ENCODE measurements at regions not wholly inside any gene's neighbourhood (a gene's known extent, or its start where the extent isn't known, plus 50 kb on each side); places are given as distances from the start of the nearest gene placed in this dataset.

GRCh38 chr2:193505620-193506019, 1310.9 kb upstream of the TMEFF2 start (continued):
- TF ChIP-seq MAX (IDR thresholded peaks at IDR 0.05): no peak

- no peak overlapping the region for H3K9ac ChIP-seq (ENCODE audit: low read length)
- CTCF ChIA-PET: no interaction called here
- TF ChIP-seq EGR1 (IDR thresholded peaks at IDR 0.05; ENCODE audit: low read depth) (no peak), RAD21 (IDR thresholded peaks at IDR 0.05; ENCODE audit: low read depth) (no peak), SP1 (IDR thresholded peaks at IDR 0.05; ENCODE audit: low read depth) (no peak)
Observed at GRCh38 chr2:193502363-193503035, 1307.8 kb upstream of the TMEFF2 start.

GRCh38 chr2:193496786-193497185, 1302.1 kb upstream of the TMEFF2 start:
- DNase-seq (ENCODE audit: low read depth, low spot score) (no peak), ATAC-seq (no peak)
- no TSS peak for BruUV-seq (replicated peaks)
- Histone ChIP-seq H3K36me3 (ENCODE audit: control insufficient read depth in 1 of 2, insufficient read depth in 2 of 2, low read length in 2 of 2) (no peaks in the 10 kb centered on the region), H3K9me2 (ENCODE audit: insufficient read depth) (no peaks in the 10 kb centered on the region), H3K4me3 (replicated peaks in 1 of 2; ENCODE audit: low read depth in 1 of 2, low read length in 2 of 2) (no peak overlapping the region), H3K4me1 (ENCODE audit: control insufficient read depth in 1 of 2, insufficient read depth in 2 of 2, low read length in 2 of 2) (no peaks in the 10 kb centered on the region), H3K4me2 (ENCODE audit: low read length) (no peak overlapping the region), H3K27me3 (ENCODE audit: insufficient read depth, low read length) (no peaks in the 10 kb centered on the region), H3K27ac (ENCODE audit: low read depth, low read length) (no peak overlapping the region), H4K20me1 (ENCODE audit: insufficient read depth) (no peaks in the 10 kb centered on the region), H3K9ac (ENCODE audit: low read length) (no peak overlapping the region), H3K9me3 (ENCODE audit: control insufficient read depth in 1 of 2, insufficient read depth in 1 of 2, low read depth in 1 of 2, low read length in 2 of 2) (no peaks in the 10 kb centered on the region), H2AFZ (ENCODE audit: low read depth, low read length, poor library complexity, severe bottlenecking) (no peak overlapping the region), H3K79me2 (ENCODE audit: insufficient read depth, low read length) (no peaks in the 10 kb centered on the region)
- CTCF ChIA-PET: no interaction called here
- TF ChIP-seq CTCF (IDR thresholded peaks at IDR 0.05 in 2 of 3, conservative IDR thresholded peaks at IDR 0.05 in 1 of 3; ENCODE audit: borderline replicate concordance in 1 of 3, insufficient read depth in 1 of 3, low read depth in 2 of 3, low read length in 2 of 3): no peak
- no peak for TF ChIP-seq RAD21 (IDR thresholded peaks at IDR 0.05; ENCODE audit: low read depth)
- no peak for TF ChIP-seq MAX (IDR thresholded peaks at IDR 0.05)
- no peak for TF ChIP-seq CEBPB (IDR thresholded peaks at IDR 0.05; ENCODE audit: low read depth)
- TF ChIP-seq POLR2A (IDR thresholded peaks at IDR 0.05; ENCODE audit: borderline replicate concordance, extremely low read depth, insufficient read depth, insufficient read length): no peak
- TF ChIP-seq ELF1 (IDR thresholded peaks at IDR 0.05; ENCODE audit: borderline replicate concordance, low read depth): no peak
- TF ChIP-seq EZH2 (IDR thresholded peaks at IDR 0.05): no peak
- no peak for TF ChIP-seq FOSL1 (IDR thresholded peaks at IDR 0.05; ENCODE audit: low read depth)
- no peak for TF ChIP-seq SP1 (IDR thresholded peaks at IDR 0.05; ENCODE audit: low read depth)
- no peak for TF ChIP-seq ZBTB33 (IDR thresholded peaks at IDR 0.05; ENCODE audit: extremely low read depth, insufficient replicate concordance, low read length)
- no peak for TF ChIP-seq SRF (IDR thresholded peaks at IDR 0.05; ENCODE audit: low read depth)
- no peak for TF ChIP-seq EZH2phosphoT487 (IDR thresholded peaks at IDR 0.05; ENCODE audit: borderline replicate concordance)
- no peak for TF ChIP-seq SIN3A (IDR thresholded peaks at IDR 0.05; ENCODE audit: low read depth)
- TF ChIP-seq TCF7L2 (IDR thresholded peaks at IDR 0.05; ENCODE audit: borderline replicate concordance, extremely low read depth, insufficient read depth, insufficient read length): no peak
- RAD21 ChIA-PET (ENCODE audit: low non-redundant PET in 1 of 2, low total read pairs in 2 of 2, uncharacterized antibody in 2 of 2, unreplicated experiment in 2 of 2): no interaction called here
- POLR2A ChIA-PET: no interaction called here
- intact Hi-C loops (cut with micrococcal nuclease): no loop called here

More at GRCh38 chr2:193502363-193503035, 1307.8 kb upstream of the TMEFF2 start:
- no peak for DNase-seq (ENCODE audit: low read depth, low spot score)
- intact Hi-C loops (cut with micrococcal nuclease): no loop called here
- no peak for ATAC-seq
- Histone ChIP-seq H3K27ac (ENCODE audit: low read depth, low read length) (no peak overlapping the region), H3K9me3 (ENCODE audit: control insufficient read depth in 1 of 2, insufficient read depth in 1 of 2, low read depth in 1 of 2, low read length in 2 of 2) (no peaks in the 10 kb centered on the region), H3K36me3 (ENCODE audit: control insufficient read depth in 1 of 2, insufficient read depth in 2 of 2, low read length in 2 of 2) (no peaks in the 10 kb centered on the region), H2AFZ (ENCODE audit: low read depth, low read length, poor library complexity, severe bottlenecking) (no peak overlapping the region), H3K4me3 (replicated peaks in 1 of 2; ENCODE audit: low read depth in 1 of 2, low read length in 2 of 2) (no peak overlapping the region), H4K20me1 (ENCODE audit: insufficient read depth) (no peaks in the 10 kb centered on the region), H3K4me2 (ENCODE audit: low read length) (no peak overlapping the region), H3K4me1 (ENCODE audit: control insufficient read depth in 1 of 2, insufficient read depth in 2 of 2, low read length in 2 of 2) (no peaks in the 10 kb centered on the region), H3K9me2 (ENCODE audit: insufficient read depth) (no peaks in the 10 kb centered on the region), H3K27me3 (ENCODE audit: insufficient read depth, low read length) (no peaks in the 10 kb centered on the region), H3K79me2 (ENCODE audit: insufficient read depth, low read length) (no peaks in the 10 kb centered on the region)
- BruUV-seq (replicated peaks): no TSS peak
- RAD21 ChIA-PET (ENCODE audit: low non-redundant PET in 1 of 2, low total read pairs in 2 of 2, uncharacterized antibody in 2 of 2, unreplicated experiment in 2 of 2): no interaction called here
- POLR2A ChIA-PET: no interaction called here

Data from HCT116 (cell line).